Pons (tissue), 1 donor: ENCODE measurements at regions not wholly inside any gene's neighbourhood (a gene's known extent, or its start where the extent isn't known, plus 50 kb on each side); places are given as distances from the start of the nearest gene placed in this dataset.

Source experiments
- DNase-seq: peaks from one replicate; pipeline ENCODE4 v3.0.0-alpha.2; 2016; ENCODE audit warnings: low spot score

DNA sequence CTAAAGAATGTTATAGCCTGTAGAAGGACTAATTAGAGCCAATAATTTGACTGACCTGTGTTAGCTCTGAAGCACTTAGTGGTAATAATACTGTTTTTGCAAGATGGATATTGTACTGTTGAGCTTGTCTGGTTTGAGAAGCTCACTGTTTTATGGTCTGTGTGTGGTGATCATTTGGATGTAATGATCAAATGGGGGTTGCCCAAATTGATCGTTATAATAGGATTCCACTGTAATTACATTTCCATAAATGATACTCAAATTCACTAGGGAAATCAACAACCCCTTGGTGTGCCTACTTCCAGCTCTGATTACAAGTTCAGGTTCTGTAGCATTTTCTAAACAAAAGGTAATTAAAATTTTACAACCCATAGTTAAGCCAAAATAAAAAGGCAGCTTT is 971.4 kb downstream of the TTLL7 start:
- DNase-seq: no peak

DNA sequence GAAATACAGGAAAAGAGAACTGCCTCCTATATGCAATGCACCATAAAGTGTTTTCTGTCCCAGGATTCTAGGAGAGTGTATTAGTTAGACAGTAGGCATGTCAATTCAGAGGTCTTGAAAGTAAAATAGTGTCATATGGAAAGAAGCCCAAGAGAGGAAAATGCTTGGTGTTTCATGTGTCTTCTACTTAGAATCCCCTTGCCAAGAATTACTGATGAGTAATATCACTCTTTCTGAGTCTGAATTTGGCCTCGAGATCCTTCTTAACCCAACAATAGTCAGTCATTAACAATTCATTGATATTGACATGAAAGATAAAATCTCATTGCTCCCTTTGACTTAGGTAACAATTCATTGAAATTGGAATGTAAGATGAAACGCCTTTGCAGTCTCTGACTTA is 972.2 kb downstream of the TTLL7 start:
- DNase-seq: no peak

DNA sequence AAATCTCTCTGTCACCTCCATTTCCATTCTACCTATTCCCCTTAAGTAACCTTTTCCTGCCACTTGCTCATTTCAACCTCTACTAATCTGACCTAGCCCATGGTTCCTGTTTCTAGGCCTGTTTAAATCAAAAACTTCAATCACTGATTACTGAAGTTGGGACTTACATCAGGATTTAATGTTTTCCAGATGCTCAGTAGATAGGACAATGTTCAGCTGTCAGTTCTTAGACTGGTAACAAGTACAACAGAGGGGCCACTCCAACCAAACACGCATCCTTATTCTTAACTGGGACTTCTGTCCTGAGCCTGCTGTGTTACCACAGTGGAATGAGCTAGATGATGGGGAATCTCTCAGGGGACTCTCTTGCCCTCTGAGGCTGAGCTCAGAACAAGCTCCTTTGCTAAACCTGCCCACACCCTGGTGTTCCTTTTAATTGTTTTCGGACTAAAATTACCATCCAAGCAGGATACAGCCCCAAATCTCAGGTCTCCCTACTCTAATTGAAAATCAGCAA is 974.6 kb downstream of the TTLL7 start:
- DNase-seq: no peak

- no peak for DNase-seq
These were observed 975.7 kb downstream of the TTLL7 start for GRCh38 chr1:83023212-83023611.

DNA sequence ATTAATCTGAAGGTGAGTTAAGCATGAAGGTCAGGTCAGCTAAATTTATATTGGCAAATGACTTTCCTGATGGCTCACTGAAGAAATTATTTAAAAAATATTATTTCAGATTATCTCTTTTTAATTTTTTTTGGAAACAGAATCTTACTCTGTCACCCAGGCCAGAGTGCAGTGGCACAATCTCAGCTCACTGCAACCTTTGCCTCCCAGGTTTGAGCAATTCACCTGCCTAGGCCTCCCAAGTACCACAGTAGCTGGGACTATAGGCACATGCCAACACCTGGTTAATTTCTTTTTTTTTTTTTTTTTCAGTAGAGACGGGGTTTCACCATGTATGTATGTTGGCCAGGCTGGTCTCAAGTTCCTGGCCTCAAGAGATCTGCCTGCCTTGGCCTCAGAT is 976.7 kb downstream of the TTLL7 start:
- DNase-seq: no peak

GRCh38 chr1:83017701-83018100 is 981.2 kb downstream of the TTLL7 start:
- no peak for DNase-seq

DNA sequence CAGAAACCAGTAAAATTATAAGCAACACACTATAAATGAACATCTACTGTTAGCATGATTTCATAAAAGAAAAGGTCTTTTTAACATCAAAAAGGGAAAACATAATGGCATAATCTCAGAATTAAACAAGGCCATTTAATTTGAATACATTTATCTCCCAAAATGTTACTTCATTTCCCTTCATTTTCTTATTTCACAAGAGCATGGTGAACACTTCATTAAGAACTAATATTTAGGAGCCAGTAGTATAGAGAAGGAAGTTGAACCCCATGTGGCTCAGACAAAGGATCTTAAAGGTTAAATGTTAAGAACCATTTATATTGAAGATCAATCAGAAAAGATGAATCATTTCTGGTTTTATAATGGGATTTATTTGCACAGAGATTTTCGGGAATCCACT is 981.7 kb downstream of the TTLL7 start:
- no peak for DNase-seq

DNA sequence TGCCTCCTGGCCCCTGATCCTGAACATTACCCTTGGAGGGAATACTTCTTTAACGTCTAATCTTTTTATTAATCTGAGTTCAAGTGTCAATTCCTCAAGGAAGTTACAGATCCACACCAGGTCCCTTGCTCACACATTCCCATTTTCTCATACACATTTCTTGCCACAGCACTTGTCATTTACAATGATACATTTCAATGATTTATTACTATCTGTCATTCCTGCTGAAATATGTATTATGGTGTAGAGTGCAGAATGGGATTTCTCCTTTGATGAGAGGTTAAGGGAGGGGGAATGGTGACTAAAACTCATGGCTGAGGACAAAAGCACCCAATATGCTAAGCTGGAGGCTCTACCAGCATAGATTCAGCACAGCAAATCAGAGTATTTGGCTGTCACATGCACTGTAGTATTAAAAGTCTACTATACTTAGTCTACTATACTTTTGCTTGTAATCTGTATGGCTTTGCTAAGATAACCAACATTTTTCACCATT is 982.5 kb downstream of the TTLL7 start:
- no peak for DNase-seq

GRCh38 chr1:83015163-83015562 is 983.8 kb downstream of the TTLL7 start:
- no peak for DNase-seq

GRCh38 chr1:83012950-83013349 is 986.0 kb downstream of the TTLL7 start:
- no peak for DNase-seq

DNA sequence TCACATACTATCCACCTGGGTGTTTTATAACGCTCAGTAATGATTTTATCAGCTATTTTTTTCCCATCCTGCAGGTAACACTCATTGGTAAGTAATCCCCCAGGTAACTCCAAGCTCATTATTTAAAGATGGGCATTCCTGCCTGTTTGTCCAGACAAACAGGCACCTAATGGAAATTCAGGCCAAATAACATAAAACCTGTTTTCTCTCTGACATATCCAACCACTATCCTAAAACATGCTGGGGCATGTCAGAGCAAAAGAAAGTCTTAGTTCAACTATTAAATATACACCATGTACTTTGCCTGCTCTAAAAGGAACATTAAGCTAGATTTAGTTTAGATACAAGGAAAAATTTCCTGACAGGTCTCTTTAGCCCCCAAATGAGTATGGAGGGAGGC is 987.7 kb downstream of the TTLL7 start:
- no peak for DNase-seq

DNA sequence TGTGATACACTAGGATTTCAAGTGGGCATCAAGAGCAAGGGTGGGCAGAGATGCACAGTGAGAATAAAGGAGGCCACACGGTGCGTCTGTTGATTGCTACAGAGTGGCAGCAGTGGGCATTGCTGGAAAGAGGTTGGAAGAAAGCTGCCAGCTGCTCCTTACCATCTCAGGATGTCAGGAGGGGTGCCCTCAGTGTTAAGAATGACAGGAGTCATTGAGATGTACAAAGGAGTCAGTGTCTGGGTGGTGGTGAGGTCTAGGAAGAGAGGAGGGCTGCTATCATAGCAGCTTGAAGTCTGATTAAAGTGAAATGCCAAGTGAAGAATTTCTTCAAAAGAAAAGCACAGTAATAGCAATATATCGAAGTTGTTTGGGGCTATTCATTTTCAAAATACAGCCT is 992.7 kb downstream of the TTLL7 start:
- no peak for DNase-seq

- no peak for DNase-seq
These were observed 998.6 kb downstream of the TTLL7 start for GRCh38 chr1:83000286-83000685.

DNA sequence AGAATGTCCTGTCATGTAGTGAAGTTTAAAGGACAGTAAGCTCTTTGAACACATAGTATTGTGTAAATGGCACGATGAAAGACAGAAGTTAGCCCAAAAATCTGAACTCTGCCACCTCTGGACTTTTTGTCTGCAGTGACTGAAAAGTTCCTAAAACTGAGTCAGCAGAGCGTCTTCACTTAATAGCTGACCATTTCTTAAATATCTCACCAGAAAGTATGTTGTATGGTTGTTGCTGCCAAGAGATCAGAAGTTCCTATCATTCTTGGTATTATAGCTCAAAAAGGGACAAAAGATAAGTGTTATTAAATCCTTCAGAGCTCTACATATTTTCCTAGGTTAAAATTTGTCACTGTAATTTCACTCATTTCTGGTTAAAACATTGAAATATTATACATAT is 1003.0 kb downstream of the TTLL7 start:
- no peak for DNase-seq

DNA sequence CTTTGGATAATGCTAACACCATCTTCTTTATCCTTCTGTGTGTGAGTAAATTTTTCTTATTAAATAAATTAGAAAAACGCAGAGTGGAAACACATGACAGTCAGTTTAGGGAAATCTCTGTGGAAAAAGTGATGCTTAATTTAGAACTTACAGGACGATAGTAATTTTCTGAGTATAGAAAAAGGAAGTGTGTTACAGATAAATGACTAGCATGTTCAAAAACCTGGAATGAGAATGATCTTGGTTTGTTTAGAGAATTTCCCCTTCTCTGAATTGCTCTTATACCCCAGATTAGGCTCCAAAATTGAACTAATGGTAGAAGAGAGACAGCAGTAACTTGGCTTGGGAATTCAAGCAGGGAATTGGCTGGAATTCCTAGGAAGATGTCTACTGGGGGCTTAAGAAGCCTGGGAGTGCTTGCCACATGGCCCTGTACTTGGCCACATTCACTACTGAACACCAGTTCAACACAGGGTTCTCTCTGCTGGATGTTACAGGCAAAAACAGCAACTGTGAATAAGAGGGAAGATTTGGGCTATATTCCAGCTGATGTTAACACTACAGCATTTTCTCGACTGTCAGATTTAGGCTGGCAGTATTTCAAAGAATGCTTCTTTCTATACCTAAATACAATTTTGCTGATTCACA is 1004.2 kb downstream of the TTLL7 start:
- peak; percentile 2 for DNase-seq

- DNase-seq: no peak
These were observed 1007.4 kb downstream of the TTLL7 start for GRCh38 chr1:82991569-82991968.

DNA sequence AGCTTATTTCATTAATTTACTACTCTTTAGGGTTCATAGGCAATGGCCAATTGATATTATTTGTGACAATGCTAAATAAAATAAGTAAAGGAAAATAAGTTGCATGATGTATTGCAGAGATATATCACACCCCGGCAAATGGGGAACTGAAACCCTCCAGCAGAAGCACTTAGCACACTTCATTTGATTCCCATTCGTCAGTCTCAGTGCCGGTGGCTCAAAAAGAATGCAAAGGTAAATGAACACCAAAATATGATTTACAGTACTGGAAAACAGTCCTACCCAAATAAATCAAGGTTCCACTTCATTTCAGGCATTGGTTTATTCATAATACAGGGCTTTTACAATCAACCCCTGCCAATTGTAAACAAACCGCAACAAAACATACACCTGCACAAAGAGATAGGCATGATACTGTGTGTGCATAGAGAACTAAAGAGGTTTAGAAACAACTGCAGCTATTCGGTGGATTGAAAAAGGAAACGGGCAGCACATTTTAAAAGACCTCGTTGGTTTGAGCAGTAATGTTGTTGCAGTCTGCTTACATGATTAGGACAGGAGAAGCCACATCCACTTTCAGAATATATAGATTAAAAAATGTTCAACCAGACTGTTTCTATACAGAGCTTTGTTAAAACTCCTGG is 1019.2 kb downstream of the TTLL7 start:
- DNase-seq: no peak

DNA sequence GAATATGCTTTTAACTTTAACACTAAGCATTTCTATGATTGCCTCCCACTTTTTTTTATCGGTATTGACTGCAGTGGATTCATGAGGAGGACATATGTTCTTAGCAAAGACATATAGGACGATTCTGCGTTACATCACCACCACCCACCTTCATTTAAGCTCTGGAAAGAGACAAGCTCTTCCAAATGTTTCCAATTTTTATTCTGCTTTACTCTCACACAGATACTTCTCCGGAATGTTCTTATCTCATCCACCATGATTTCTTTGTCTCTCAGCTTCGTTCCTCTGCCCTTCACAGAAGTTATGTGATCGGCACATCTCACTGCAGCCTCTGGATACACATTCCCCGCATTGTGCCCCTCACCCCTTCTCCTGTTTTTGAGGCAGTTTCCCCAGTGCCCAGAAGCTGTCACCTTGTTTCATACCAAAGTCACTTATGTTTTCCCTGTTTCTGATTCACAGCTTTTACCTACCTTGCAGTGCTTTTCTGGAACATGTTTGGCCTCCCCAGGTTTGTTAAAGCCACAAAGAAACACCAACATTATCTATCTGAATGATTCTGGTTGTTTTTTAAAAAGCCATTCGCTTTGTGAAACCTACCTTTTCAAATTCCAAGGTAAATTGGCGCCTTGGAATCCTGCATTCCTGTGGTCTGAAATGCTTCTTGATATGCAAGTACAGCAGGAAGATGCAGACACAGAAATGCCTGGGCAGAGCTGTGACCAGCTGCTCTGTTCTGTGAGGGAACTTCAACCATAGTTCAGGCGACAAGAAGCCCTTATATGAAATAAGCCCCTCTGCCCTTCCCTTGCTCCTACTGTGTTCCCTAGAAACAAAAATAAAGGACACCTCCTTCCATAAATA is 1020.2 kb downstream of the TTLL7 start:
- no peak for DNase-seq

DNA sequence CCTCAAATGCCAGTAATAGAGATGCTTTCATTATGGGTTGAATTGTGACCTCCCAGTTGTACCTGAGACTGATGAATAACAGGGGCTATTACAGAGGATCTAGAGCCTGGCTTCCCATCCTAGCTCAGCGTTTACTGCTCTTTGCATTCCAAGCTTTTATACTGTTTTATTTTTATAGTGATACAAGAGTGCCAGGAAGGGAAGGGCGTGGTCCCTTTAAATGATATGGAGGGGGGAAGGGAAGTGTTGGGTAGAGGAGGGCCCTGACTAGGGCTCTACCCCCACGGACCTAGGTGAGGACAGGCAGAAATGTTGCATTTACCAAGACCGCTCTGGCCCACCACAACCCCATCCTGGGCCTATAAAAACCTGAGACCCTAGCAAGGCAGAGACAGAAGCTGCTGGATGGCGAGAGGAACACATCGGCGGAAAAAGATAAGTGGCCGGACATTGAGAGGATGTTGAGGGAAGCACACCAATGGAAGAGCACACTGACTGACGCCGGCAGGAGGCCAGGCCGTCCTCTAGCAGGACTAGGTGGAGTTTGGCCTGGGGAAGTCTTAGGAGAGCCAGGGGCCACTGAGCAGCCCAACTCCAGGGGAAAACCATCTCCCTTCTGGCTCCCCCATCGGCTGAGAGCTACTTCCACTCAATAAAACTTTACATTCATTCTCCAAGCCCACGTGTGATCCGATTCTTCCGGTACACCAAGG is 1025.9 kb downstream of the TTLL7 start:
- no peak for DNase-seq

- DNase-seq: no peak
These were observed 1029.6 kb downstream of the TTLL7 start for GRCh38 chr1:82969340-82969739.

GRCh38 chr1:82962658-82963057 is 1036.3 kb downstream of the TTLL7 start:
- DNase-seq: no peak

- DNase-seq: peak; percentile 82
These were observed 1048.2 kb downstream of the TTLL7 start for GRCh38 chr1:82950606-82951200.
